Upper lobe of left lung (tissue), 6 donors: ENCODE measurements at regions not wholly inside any gene's neighbourhood (a gene's known extent, or its start where the extent isn't known, plus 50 kb on each side); places are given as distances from the start of the nearest gene placed in this dataset.
"Not testable (repeated sequence)": the region's sequence is repeated elsewhere in the genome, so short reads cannot be mapped to it uniquely, and the experiment has no call there.

Experiments used
- ATAC-seq, 2 donors: fragments of 200-7000 bp; cut with Tn5 transposase; one replicate each; pipeline ENCODE4 v1.9.1; 2022; ENCODE audit warnings: mild to moderate bottlenecking in 2 of 2, moderate library complexity in 2 of 2; ENCODE audit not compliant: low FRiP score in 2 of 2
- DNase-seq, 2 donors: peaks; one replicate each; pipeline ENCODE4 v3.0.0-alpha.2; 2019 to 2020
- H3K27ac ChIP-seq, 4 donors: fragments of 200-600 bp; sonication (generic); one replicate each; pipeline ENCODE4 v1.5.1; 2016 to 2019
- H3K27me3 ChIP-seq, 4 donors: fragments of 200-600 bp; sonication (generic); one replicate each; pipeline ENCODE4 v1.5.1; 2017 to 2019
- H3K36me3 ChIP-seq, 4 donors: fragments of 200-600 bp; sonication (generic); one replicate each; pipeline ENCODE4 v1.5.1; 2016 to 2019
- H3K4me1 ChIP-seq, 4 donors: fragments of 200-600 bp; sonication (generic); one replicate each; pipeline ENCODE4 v1.5.1; 2018 to 2019
- H3K4me3 ChIP-seq, 4 donors: fragments of 200-600 bp; sonication (generic); one replicate each; pipeline ENCODE4 v1.5.1; 2017 to 2019; ENCODE audit warnings: mild to moderate bottlenecking in 2 of 4, moderate library complexity in 1 of 4
- H3K9me3 ChIP-seq, 4 donors: fragments of 200-600 bp; sonication (generic); one replicate each; pipeline ENCODE4 v1.5.1; 2018 to 2019
- CTCF ChIP-seq, 6 experiments: fragments of 450-650 bp in 4 of 6; fragments of 200-600 bp in 2 of 6; sonication (generic) in 2 of 6; IDR thresholded peaks; one replicate each; pipeline ENCODE4 v1.5.1; 2016 to 2019; ENCODE audit warnings: antibody characterized with exemption in 6 of 6
- EP300 ChIP-seq, 4 donors: sonication (generic); formaldehyde crosslinking; IDR thresholded peaks; one replicate each; pipeline ENCODE4 v1.5.1; 2017; ENCODE audit warnings: antibody characterized with exemption in 4 of 4, control low read depth in 2 of 4
- POLR2A ChIP-seq, 4 donors: fragments of 450-650 bp; IDR thresholded peaks; one replicate each; pipeline ENCODE4 v1.5.1; 2016 to 2017; ENCODE audit warnings: antibody characterized with exemption in 4 of 4, mild to moderate bottlenecking in 2 of 4
- POLR2AphosphoS5 ChIP-seq, 2 donors: sonication (generic); formaldehyde crosslinking; IDR thresholded peaks; one replicate each; pipeline ENCODE4 v1.5.1; 2017; ENCODE audit warnings: antibody characterized with exemption in 2 of 2
- WGBS, 2 donors: methylation state at CpG; one replicate each; pipeline ENCODE4 v1.1.5; 2017 to 2018; 5-methylcytosine and 5-hydroxymethylcytosine counted together
- donor health status: DM: no; HTN: no; CAD: no; lungs with moderate emphysema.
- donor health status: DM: no; HTN: yes; CAD: no; lungs with severe emphysema.

DNA sequence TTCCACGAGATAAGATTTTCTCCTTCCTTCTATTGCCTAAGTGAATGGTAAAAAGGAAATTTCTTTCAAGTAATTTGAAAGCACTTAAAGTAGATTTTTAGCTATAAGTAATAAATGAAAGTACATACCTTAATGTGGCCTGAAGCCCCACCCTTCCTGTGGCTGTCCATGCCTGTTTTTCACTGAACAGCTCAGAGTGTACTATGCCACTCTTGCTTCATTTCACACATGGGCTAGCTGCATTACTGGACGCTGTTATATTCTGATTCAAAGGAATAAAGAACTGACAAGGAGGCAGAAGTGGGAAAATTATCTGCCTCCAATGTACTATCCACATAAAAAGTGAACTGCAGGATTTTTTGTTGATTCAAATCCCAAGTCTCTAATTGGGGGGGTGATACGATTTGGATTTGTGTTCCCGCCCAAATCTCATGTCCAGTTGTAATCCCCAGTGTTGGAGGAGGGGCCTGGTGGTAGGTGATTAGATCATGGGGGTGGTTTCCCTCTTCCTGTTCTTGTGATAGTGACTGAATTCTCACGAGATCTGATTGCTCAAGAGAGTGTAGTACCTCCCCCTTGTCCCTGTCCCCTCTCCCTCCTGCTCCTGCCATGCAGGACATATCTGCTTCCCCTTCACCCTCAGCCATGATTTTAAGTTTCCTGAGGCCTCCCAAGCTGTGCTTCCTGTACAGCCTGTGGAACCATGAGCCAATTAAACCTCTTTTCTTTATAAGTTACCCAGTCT, 154.7 kb upstream of the SGCG start:
- Histone ChIP-seq H3K27ac (no peak overlapping the region), H3K4me3 (no peak overlapping the region), H3K4me1 (no peaks in the 10 kb centered on the region), H3K27me3 (no peaks in the 10 kb centered on the region), H3K36me3 (no peaks in the 10 kb centered on the region), H3K9me3 (no peaks in the 10 kb centered on the region)
- no peak for DNase-seq
- ATAC-seq = no peak
- TF ChIP-seq EP300 (IDR thresholded peaks at IDR 0.05) = no peak
- TF ChIP-seq CTCF (IDR thresholded peaks at IDR 0.05) = no peak
- no peak for TF ChIP-seq POLR2AphosphoS5 (IDR thresholded peaks at IDR 0.05)
- no peak for TF ChIP-seq POLR2A (IDR thresholded peaks at IDR 0.05)
- 55 to 59% methylated on average over 5 of the region's 5 CpGs for WGBS, 2 donors

- H3K4me1 ChIP-seq = no peaks in the 10 kb centered on the region
- DNase-seq (no peak), ATAC-seq (no peak)
- no peak overlapping the region for H3K4me3 ChIP-seq
- 73 to 79% methylated on average over 3 of the region's 3 CpGs for WGBS, 2 donors
- no peaks in the 10 kb centered on the region for H3K36me3 ChIP-seq
- TF ChIP-seq POLR2A (IDR thresholded peaks at IDR 0.05) = no peak
- no peak for TF ChIP-seq EP300 (IDR thresholded peaks at IDR 0.05)
- TF ChIP-seq CTCF (IDR thresholded peaks at IDR 0.05) = no peak
- no peaks in the 10 kb centered on the region for H3K27me3 ChIP-seq
- H3K9me3 ChIP-seq = no peaks in the 10 kb centered on the region
- no peak overlapping the region for H3K27ac ChIP-seq
Observed at GRCh38 chr13:23039266-23039935, 141.4 kb upstream of the SGCG start.

DNA sequence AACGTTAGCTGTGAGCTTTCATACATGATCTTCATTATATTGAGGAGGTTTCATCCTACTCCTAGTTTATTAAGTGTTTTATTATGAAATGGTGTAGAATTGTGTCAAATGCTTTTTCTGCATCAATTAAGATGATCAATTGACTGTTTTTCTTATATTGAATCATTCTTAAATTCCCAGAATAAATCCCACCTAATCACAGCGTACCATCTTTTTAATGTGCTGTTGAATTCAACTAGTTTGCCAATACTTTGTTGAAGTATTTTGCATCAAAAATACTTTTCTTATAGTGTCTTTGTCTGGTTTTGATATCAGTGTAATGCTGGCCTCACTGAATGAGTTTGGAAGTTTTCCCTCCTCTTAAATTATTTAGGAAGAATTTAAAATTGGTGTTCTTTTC, 138.6 kb upstream of the SGCG start:
- Histone ChIP-seq H3K9me3 (no peaks in the 10 kb centered on the region), H3K4me3 (no peak overlapping the region), H3K27me3 (no peaks in the 10 kb centered on the region), H3K4me1 (no peaks in the 10 kb centered on the region), H3K27ac (no peak overlapping the region), H3K36me3 (no peaks in the 10 kb centered on the region)
- no peak for TF ChIP-seq POLR2AphosphoS5 (IDR thresholded peaks at IDR 0.05)
- no peak for TF ChIP-seq EP300 (IDR thresholded peaks at IDR 0.05)
- no peak for TF ChIP-seq POLR2A (IDR thresholded peaks at IDR 0.05)
- ATAC-seq (no peak), DNase-seq (no peak)
- WGBS, 2 donors = 63 to 82% methylated on average over 2 of the region's 2 CpGs

GRCh38 chr13:23044906-23045305, 135.9 kb upstream of the SGCG start:
- H3K4me3 ChIP-seq = no peak overlapping the region
- no peak overlapping the region for H3K27ac ChIP-seq
- H3K36me3 ChIP-seq = no peaks in the 10 kb centered on the region
- TF ChIP-seq CTCF (IDR thresholded peaks at IDR 0.05) (no peak), EP300 (IDR thresholded peaks at IDR 0.05) (no peak), POLR2AphosphoS5 (IDR thresholded peaks at IDR 0.05) (no peak), POLR2A (IDR thresholded peaks at IDR 0.05) (no peak)
- 95 to 97% methylated on average over 1 of the region's 1 CpG for WGBS, 2 donors
- H3K9me3 ChIP-seq = no peaks in the 10 kb centered on the region
- ATAC-seq (no peak), DNase-seq (no peak)
- no peaks in the 10 kb centered on the region for H3K4me1 ChIP-seq
- H3K27me3 ChIP-seq = no peaks in the 10 kb centered on the region

- no peaks in the 10 kb centered on the region for H3K9me3 ChIP-seq
- no peak overlapping the region for H3K4me3 ChIP-seq
- DNase-seq (no peak), ATAC-seq (no peak)
- H3K27ac ChIP-seq = no peak overlapping the region
- TF ChIP-seq EP300 (IDR thresholded peaks at IDR 0.05) = no peak
- H3K27me3 ChIP-seq = no peaks in the 10 kb centered on the region
- 77 to 85% methylated on average over 3 of the region's 3 CpGs for WGBS, 2 donors
- H3K4me1 ChIP-seq = no peaks in the 10 kb centered on the region
- no peaks in the 10 kb centered on the region for H3K36me3 ChIP-seq
Observed at GRCh38 chr13:23050126-23050525, 130.7 kb upstream of the SGCG start.

DNA sequence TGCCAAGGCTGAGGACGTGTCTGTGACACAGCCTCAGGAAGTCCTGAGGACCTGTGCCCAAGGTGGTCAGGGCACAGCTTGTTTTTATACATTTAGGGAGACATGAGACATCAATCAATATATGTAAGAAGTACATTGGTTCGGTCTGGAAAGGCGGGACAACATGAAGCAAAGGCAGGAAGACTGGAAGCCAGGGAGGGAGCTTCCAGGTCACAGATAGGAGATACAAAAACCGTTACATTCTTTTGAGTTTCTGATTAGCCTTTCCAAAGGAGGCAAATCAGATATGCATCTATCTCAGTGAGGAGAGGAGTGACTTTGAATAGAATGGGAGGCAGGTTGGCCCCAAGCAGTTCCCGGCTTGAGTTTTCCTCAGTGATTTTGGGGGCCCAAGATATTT, 127.1 kb upstream of the SGCG start:
- not testable (repeated sequence) for H3K9me3 ChIP-seq, H3K4me3 ChIP-seq, ATAC-seq, H3K4me1 ChIP-seq, DNase-seq, H3K27ac ChIP-seq, H3K27me3 ChIP-seq, H3K36me3 ChIP-seq
- WGBS, 2 donors = 61 to 73% methylated on average over 5 of the region's 5 CpGs
